ENCODE measurements at regions not wholly inside any gene's neighbourhood (a gene's known extent, or its start where the extent isn't known, plus 50 kb on each side); places are given as distances from the start of the nearest gene placed in this dataset.

GRCh38 chrX:77293331-77293995, 153.7 kb upstream of the FGF16 start:
- Histone ChIP-seq H4K5ac (ENCODE audit: low read depth, low read length) (no peak overlapping the region), H3K9me3 (ENCODE audit: control insufficient read depth, insufficient read depth, low read length) (no peaks in the 10 kb centered on the region), H4K8ac (ENCODE audit: low read depth in 2 of 2, low read length in 2 of 2) (no peak overlapping the region), H2AK5ac (ENCODE audit: low read depth, low read length) (no peak overlapping the region), H3K9ac (ENCODE audit: low read depth, low read length) (no peak overlapping the region), H3K56ac (ENCODE audit: extremely low read depth, insufficient read depth, low read length) (no peak overlapping the region), H3K4ac (ENCODE audit: low read depth, low read length) (no peak overlapping the region), H3K14ac (replicated peaks; ENCODE audit: low read depth, low read length) (no peak overlapping the region), H3K4me3 (ENCODE audit: insufficient read depth, low read depth, low read length) (no peak overlapping the region), H2AK9ac (replicated peaks; ENCODE audit: low read depth, low read length, poor library complexity) (no peak overlapping the region), H3K18ac (ENCODE audit: low read depth, low read length) (no peak overlapping the region), H3K9me1 (ENCODE audit: insufficient read depth, low read length) (no peaks in the 10 kb centered on the region), H2BK120ac (ENCODE audit: low read depth, low read length) (no peak overlapping the region), H3K27me3 (ENCODE audit: control insufficient read depth, insufficient read depth, low read length) (no peaks in the 10 kb centered on the region; the same call in 1 of the 2 replicates), H2BK5ac (ENCODE audit: low read depth, low read length, poor library complexity, severe bottlenecking) (no peak overlapping the region), H3K27ac (ENCODE audit: insufficient read depth, low read length) (no peak overlapping the region), H3K4me2 (ENCODE audit: low read depth, low read length) (no peak overlapping the region), H4K91ac (ENCODE audit: insufficient read depth, low read depth, low read length) (no peak overlapping the region), H4K20me1 (ENCODE audit: insufficient read depth, low read length) (no peaks in the 10 kb centered on the region), H3K79me1 (ENCODE audit: low read depth in 1 of 2, low read length in 2 of 2) (no peaks in the 10 kb centered on the region), H2AFZ (replicated peaks; ENCODE audit: low read length, poor library complexity) (no peak overlapping the region), H3K23ac (ENCODE audit: low read depth, low read length) (no peak overlapping the region), H2BK20ac (ENCODE audit: low read depth, low read length) (no peak overlapping the region), H3K36me3 (ENCODE audit: control insufficient read depth, insufficient read depth, low read length) (no peaks in the 10 kb centered on the region), H2BK15ac (ENCODE audit: low read depth, low read length) (no peak overlapping the region), H3K4me1 (ENCODE audit: control insufficient read depth, insufficient read depth, low read length) (no peaks in the 10 kb centered on the region)
- intact Hi-C loops (cut with micrococcal nuclease) (no loop called here), dilution Hi-C loops (cut with HindIII; ENCODE audit: low sequenced_read_pairs, unreplicated experiment) (no loop called here), in situ Hi-C loops (cut with MboI; ENCODE audit: low sequenced_read_pairs) (no loop called here)
- BruUV-seq (replicated peaks) = no TSS peak
- TF ChIP-seq ELK1 (IDR thresholded peaks at IDR 0.05; ENCODE audit: borderline replicate concordance, low read depth, low read length) (no peak), RFX5 (IDR thresholded peaks at IDR 0.05; ENCODE audit: low read depth, low read length) (no peak), USF2 (IDR thresholded peaks at IDR 0.05; ENCODE audit: low read depth, low read length) (no peak), MAZ (IDR thresholded peaks at IDR 0.05; ENCODE audit: borderline replicate concordance, low read depth, low read length) (no peak), MAFK (IDR thresholded peaks at IDR 0.05; ENCODE audit: low read depth, low read length) (no peak), CHD1 (IDR thresholded peaks at IDR 0.05; ENCODE audit: low read depth, low read length) (no peak)
- ATAC-seq (ENCODE audit: low read depth) (no peak), DNase-seq (no peak)
- ChIA-PET POLR2A (ENCODE audit: unreplicated experiment) (no interaction called here), CTCF (no interaction called here)
- WGBS, 2 experiments (ENCODE audit: extremely low coverage in 2 of 2, insufficient read length in 1 of 2) = no CpG with 5 or more reads among the region's 4 CpGs

All from IMR-90 (cell line).